Liver (tissue), 3 donors: ENCODE measurements at regions not wholly inside any gene's neighbourhood (a gene's known extent, or its start where the extent isn't known, plus 50 kb on each side); places are given as distances from the start of the nearest gene placed in this dataset.

ENCODE experiments used
- NR2F2 ChIP-seq: IDR thresholded peaks from 2 replicates; pipeline ENCODE4 v1.6.1; 2016; ENCODE audit warnings: antibody characterized with exemption
- TAF1 ChIP-seq: conservative IDR thresholded peaks from 2 replicates; pipeline ENCODE4 v1.6.1; 2016; ENCODE audit warnings: antibody characterized with exemption, mild to moderate bottlenecking
- TF ChIP-seq, protein P1 (sequence below): IDR thresholded peaks from 2 replicates; pipeline ENCODE4 v1.6.1; 2016; ENCODE audit warnings: antibody characterized with exemption, mild to moderate bottlenecking
- TF ChIP-seq, protein P2 (sequence below): fragments of 150-350 bp; IDR thresholded peaks from 2 replicates; pipeline ENCODE4 v1.5.1; 2017; ENCODE audit warnings: improper control_type of control experiment, low read depth, low read length; ENCODE audit not compliant: missing input control
- donor health status: healthy.
- donor health status: healthy.

DNA sequence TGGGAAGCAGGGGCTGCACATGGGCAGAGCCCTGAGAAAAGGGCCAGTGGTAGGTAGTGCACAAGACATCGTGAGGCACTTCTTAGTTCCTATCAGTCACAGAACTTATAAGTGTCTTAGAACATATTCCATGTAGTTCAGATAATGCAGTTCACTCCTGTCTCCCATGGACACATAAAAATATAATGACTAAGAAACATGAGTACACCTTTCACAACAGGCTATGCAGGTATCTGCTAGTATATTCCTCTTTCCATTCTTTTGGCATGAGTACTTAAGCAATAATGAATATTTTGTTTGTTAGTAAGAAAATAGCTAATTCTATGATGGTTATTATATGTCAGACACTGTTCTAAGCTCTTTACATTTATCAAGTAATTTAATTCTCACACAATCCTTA is 808.4 kb downstream of the BCL11A start:
- TF ChIP-seq TAF1 = no peak
- TF ChIP-seq, protein P1, sequence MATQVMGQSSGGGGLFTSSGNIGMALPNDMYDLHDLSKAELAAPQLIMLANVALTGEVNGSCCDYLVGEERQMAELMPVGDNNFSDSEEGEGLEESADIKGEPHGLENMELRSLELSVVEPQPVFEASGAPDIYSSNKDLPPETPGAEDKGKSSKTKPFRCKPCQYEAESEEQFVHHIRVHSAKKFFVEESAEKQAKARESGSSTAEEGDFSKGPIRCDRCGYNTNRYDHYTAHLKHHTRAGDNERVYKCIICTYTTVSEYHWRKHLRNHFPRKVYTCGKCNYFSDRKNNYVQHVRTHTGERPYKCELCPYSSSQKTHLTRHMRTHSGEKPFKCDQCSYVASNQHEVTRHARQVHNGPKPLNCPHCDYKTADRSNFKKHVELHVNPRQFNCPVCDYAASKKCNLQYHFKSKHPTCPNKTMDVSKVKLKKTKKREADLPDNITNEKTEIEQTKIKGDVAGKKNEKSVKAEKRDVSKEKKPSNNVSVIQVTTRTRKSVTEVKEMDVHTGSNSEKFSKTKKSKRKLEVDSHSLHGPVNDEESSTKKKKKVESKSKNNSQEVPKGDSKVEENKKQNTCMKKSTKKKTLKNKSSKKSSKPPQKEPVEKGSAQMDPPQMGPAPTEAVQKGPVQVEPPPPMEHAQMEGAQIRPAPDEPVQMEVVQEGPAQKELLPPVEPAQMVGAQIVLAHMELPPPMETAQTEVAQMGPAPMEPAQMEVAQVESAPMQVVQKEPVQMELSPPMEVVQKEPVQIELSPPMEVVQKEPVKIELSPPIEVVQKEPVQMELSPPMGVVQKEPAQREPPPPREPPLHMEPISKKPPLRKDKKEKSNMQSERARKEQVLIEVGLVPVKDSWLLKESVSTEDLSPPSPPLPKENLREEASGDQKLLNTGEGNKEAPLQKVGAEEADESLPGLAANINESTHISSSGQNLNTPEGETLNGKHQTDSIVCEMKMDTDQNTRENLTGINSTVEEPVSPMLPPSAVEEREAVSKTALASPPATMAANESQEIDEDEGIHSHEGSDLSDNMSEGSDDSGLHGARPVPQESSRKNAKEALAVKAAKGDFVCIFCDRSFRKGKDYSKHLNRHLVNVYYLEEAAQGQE = no peak
- TF ChIP-seq, protein P2, sequence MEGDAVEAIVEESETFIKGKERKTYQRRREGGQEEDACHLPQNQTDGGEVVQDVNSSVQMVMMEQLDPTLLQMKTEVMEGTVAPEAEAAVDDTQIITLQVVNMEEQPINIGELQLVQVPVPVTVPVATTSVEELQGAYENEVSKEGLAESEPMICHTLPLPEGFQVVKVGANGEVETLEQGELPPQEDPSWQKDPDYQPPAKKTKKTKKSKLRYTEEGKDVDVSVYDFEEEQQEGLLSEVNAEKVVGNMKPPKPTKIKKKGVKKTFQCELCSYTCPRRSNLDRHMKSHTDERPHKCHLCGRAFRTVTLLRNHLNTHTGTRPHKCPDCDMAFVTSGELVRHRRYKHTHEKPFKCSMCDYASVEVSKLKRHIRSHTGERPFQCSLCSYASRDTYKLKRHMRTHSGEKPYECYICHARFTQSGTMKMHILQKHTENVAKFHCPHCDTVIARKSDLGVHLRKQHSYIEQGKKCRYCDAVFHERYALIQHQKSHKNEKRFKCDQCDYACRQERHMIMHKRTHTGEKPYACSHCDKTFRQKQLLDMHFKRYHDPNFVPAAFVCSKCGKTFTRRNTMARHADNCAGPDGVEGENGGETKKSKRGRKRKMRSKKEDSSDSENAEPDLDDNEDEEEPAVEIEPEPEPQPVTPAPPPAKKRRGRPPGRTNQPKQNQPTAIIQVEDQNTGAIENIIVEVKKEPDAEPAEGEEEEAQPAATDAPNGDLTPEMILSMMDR = no peak
- TF ChIP-seq NR2F2 = no peak
